GM21381 (cell line): ENCODE measurements at regions not wholly inside any gene's neighbourhood (a gene's known extent, or its start where the extent isn't known, plus 50 kb on each side); places are given as distances from the start of the nearest gene placed in this dataset.

ENCODE experiments used
- ATAC-seq: cut with Tn5 transposase; IDR thresholded peaks from one replicate; pipeline ENCODE4 v1.9.1; 2021; ENCODE audit warnings: mild to moderate bottlenecking, moderate library complexity; ENCODE audit not compliant: unreplicated experiment

DNA sequence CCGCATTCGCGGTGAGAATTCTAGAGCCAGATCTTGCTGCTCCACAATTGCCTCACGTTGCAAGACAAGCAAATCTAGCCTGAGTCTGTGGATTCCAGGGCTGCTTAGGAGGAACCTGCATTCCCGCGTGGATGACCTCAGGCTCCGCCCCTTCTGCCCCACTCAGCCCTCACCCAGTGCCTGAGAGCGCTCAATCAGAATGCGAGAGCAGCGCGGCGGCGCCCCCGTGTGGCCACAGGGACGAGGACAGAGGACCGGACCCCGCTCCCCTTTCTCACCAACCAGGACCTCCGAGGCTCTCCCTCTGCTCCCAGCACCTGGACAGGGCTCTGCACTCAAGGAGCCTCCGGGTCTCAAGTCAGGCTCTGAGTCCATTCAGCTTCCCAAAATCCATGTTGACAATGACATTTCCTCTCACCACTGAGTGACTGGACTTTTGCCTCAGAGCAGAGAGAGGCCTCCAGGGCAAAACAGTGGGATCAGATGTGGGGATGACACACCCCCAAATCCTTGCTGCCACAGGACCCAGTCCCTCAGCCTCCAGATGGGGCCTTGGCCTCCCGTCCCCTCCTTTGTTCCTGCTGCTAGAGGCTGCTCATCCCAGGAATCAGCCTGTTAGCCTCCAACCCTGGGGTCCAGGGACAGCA, 52.0 kb downstream of the RPP21 start:
- ATAC-seq: peak; percentile 77

- ATAC-seq: no peak
These were observed 52.7 kb downstream of the RPP21 start for GRCh38 chr6:30397697-30398096.

DNA sequence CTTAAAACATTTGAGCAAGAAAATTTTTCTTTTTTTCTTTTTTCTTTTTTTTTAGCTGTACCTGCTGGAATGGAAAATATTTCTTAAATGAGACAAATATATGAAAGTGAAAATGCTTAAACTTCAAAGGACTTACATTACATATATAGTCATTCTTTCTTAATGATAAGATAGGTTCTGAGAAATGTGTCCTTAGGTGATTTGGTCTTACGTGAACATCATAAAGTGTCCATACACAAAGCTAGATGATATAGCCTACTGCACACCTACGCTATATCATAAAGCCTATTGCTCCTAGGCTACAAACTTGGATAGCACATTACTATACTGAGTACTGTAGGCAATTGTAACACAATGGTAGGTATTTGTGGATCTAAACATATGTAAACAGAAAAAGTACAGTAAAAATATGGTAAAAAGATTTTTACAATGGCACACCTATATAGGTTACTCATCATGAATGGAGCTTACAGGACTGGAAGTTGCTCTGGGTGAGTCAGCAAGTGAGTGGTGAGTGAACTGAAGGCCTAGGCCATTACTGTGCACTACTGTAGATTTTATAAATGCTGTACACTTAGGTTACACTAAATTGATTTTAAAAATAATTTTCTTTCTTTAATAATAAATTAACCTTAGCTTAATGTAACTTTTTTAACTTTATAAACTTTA, 54.6 kb downstream of the RPP21 start:
- no peak for ATAC-seq

DNA sequence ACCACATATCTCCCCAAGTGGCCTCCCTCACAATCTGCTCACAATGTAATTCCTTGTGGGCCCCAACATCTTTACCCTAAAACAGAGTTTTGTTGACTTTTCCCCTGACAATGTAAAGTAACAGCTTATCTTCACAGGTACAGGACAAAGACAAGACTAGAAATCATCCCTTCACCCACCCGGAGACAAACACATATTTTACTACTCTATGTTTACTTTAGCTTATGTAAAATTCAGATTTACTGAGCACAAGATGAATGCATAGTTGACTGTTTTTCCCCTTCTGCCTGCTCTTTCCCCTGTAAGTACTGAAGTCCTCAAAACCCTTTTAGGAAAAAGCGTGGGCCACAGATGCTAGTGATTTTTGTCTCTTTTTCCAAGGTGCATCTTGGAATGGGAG, 61.0 kb downstream of the RPP21 start:
- no peak for ATAC-seq

DNA sequence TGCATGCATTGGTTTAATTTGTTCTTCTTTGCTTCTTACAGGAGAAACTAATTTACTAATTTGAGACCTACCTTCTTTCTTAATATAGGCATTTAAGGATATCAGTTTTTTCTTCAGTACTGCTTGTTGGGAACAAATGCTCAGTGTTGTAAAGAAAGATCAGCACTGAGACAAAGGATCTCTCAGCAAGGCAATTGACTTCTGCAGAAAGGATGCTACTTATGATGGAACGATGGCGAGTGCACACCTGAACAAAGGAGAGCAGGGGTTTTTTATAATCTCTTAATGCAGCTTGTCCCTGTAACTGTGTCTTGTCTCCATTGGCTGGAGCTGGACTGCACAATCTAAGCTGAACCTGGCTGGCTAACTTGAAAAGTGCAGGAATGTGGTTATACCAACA, 64.2 kb downstream of the RPP21 start:
- no peak for ATAC-seq

DNA sequence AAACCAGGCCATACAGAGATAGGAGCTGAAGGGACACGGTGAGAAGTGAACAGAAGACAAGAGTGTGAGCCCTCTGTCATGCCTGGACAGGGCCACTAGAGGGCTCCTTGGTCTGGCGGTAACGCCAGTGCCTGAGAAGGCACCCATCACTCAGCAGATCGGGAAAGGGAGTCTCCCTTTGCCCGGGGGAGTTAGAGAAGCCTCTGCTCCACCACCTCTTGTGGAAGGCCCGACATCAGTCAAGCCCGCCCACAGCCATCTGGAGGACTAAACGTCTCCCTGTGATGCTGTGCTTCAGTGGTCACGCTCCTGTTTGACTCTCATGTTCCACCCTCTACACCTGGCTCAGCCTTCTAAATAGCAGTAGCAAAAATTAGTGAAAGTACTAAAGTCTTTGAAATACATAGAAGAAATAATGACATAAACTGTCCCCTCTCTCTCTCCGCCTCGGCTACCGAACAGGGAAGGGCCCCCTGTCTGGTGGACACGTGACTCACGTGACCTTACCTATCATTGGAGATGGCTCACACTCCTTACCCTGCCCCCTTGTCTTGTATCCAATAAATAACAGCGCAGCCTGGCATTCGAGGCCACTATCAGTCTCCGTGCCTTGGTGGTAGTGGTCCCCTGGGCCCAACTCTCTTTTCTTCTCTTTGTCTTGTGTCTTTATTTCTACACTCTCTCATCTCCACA, 66.7 kb downstream of the RPP21 start:
- ATAC-seq: no peak

DNA sequence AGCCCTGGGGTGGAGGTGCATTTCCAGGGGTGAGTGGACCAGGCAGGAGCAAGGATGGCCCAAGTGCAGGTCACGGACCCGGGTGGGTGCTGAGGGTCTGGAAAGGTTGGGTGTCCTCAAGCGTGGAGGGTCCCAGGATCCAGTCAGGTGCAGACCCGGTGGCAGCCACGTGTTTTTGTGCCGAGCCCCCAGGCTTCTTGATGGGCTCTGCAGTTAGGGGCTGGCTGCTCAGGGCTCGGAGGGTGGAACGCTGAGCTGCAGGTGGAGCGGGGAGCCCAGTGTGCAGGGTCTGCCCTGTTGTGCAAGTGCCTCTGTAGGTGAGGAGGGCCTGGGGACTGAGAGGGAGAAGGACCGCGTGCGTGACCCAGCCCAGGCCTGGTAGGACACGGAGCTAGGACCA, 70.9 kb upstream of the HLA-E start:
- ATAC-seq: no peak

DNA sequence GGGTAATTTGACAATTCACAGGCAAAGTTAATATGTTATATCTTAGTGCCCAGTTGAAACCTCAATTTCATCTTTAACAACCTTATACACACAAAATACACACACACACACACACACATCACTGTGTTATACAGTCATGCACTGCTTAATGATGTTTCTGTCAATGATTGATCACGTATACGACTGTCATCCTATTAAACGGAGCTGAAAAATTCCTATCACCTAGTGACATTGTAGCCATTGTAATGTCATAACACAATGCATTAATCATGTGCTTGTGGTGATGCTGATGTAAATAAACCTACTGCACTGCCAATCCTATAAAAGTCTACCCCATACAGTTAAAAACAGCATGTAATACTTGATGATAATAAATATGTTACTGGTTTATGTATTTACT, 64.8 kb upstream of the HLA-E start:
- no peak for ATAC-seq
